GM12878 (cell line): ENCODE measurements at regions not wholly inside any gene's neighbourhood (a gene's known extent, or its start where the extent isn't known, plus 50 kb on each side); places are given as distances from the start of the nearest gene placed in this dataset.

Experiments
- ATAC-seq: fragments of 200-7000 bp; cut with Tn5 transposase; 3 replicates; pipeline ENCODE4 v1.9.1; 2020; ENCODE audit warnings: mild to moderate bottlenecking, moderate library complexity
- BruUV-seq: library from RNA; stranded (reverse); fragments of 400-500 nt; replicated peaks from 2 replicates; lab custom pipeline; 2021; lab: Mats Ljungman, UMichigan
- CTCF ChIA-PET: fragments of 300-600 bp; sonication (Branson Sonifier 250); formaldehyde crosslinking; extraction: SDS; loops from one replicate; lab custom pipeline; 2021; ENCODE audit warnings: inconsistent platforms; lab: Yijun Ruan, JAX
- POLR2A ChIA-PET: fragments of 350-600 bp; formaldehyde crosslinking; extraction: SDS; loops from one replicate; lab custom pipeline; 2021; ENCODE audit warnings: inconsistent platforms; lab: Charles Lee
- RAD21 ChIA-PET: fragments of 300-600 bp; sonication (Branson Sonifier 250); formaldehyde crosslinking; loops from one replicate; lab custom pipeline; 2023; ENCODE audit warnings: antibody characterized with exemption; ENCODE audit not compliant: unreplicated experiment; lab: Charles Lee
- SMC1A ChIA-PET: fragments of 300-600 bp; sonication (Branson Sonifier 250); formaldehyde crosslinking; loops from one replicate; lab custom pipeline; 2023; ENCODE audit not compliant: unreplicated experiment, uncharacterized antibody; lab: Charles Lee
- DNase-seq: peaks from one replicate; pipeline ENCODE4 v3.0.0-alpha.2; 2011; ENCODE audit warnings: low read depth, low spot score
- FAIRE-seq: peaks from 3 replicates; lab custom pipeline; 2011; peaks lifted over from hg19 to GRCh38; lab: Jason Lieb, UNC
- H2AFZ ChIP-seq: 2 replicates; pipeline ENCODE4 v1.6.0; 2011; ENCODE audit warnings: low read depth, low read length, control low read depth; ENCODE audit not compliant: control insufficient read depth
- H3K27ac ChIP-seq: 2 replicates; pipeline ENCODE4 v1.5.1; 2011; ENCODE audit warnings: control low read depth; ENCODE audit not compliant: control insufficient read depth, insufficient read depth
- H3K27me3 ChIP-seq, 2 experiments: replicated peaks in 1 of 2; 2 replicates each; pipeline versions ENCODE4 v1.6.0 to v1.6.1; 2011; ENCODE audit warnings: low read length in 1 of 2; ENCODE audit not compliant: control insufficient read depth in 2 of 2, insufficient read depth in 2 of 2
- H3K36me3 ChIP-seq, 2 experiments: 2 replicates each; pipeline ENCODE4 v1.5.1; 2011; ENCODE audit warnings: low read length in 1 of 2; ENCODE audit not compliant: control insufficient read depth in 2 of 2, insufficient read depth in 2 of 2
- H3K4me1 ChIP-seq: 2 replicates; pipeline ENCODE4 v1.6.1; 2011; ENCODE audit warnings: mild to moderate bottlenecking, low read length, moderate library complexity, mixed read lengths; ENCODE audit not compliant: control insufficient read depth, insufficient read depth
- H3K4me2 ChIP-seq: 2 replicates; pipeline ENCODE4 v1.6.0; 2011; ENCODE audit warnings: control low read depth; ENCODE audit not compliant: control insufficient read depth, insufficient read depth
- H3K4me3 ChIP-seq: fragments of 200-600 bp; sonication (generic); 2 replicates; pipeline ENCODE4 v1.5.1; 2016
- H3K79me2 ChIP-seq: 2 replicates; pipeline ENCODE4 v1.6.0; 2011; ENCODE audit warnings: low read length; ENCODE audit not compliant: control insufficient read depth, insufficient read depth
- H3K9ac ChIP-seq: 2 replicates; pipeline ENCODE4 v1.8.0; 2011; ENCODE audit warnings: low read length, control low read depth, mixed read lengths; ENCODE audit not compliant: control insufficient read depth, insufficient read depth
- H3K9me3 ChIP-seq: replicated peaks from 3 replicates; pipeline ENCODE4 v1.5.1; 2011; ENCODE audit warnings: mild to moderate bottlenecking, low read length; ENCODE audit not compliant: control insufficient read depth, insufficient read depth
- H4K20me1 ChIP-seq: 2 replicates; pipeline ENCODE4 v1.6.0; 2011; ENCODE audit not compliant: control insufficient read depth, insufficient read depth
- BCL11A ChIP-seq: IDR thresholded peaks from 2 replicates; pipeline ENCODE4 v1.6.1; 2011; ENCODE audit warnings: low read depth, low read length
- BCLAF1 ChIP-seq: fragments of 450-650 bp; IDR thresholded peaks from 2 replicates; pipeline ENCODE4 v1.6.1; 2017; ENCODE audit warnings: antibody characterized with exemption, mild to moderate bottlenecking, moderate library complexity
- CBX5 ChIP-seq: sonication (generic); IDR thresholded peaks from 2 replicates; pipeline ENCODE4 v1.6.1; 2016; ENCODE audit warnings: low read depth, moderate library complexity, mild to moderate bottlenecking, inconsistent platforms
- CUX1 ChIP-seq: IDR thresholded peaks from 2 replicates; pipeline ENCODE4 v1.6.1; 2012; ENCODE audit warnings: improper control_type of control experiment, low read depth, low read length; ENCODE audit not compliant: insufficient replicate concordance
- MEF2B ChIP-seq: fragments of 450-650 bp; IDR thresholded peaks from 2 replicates; pipeline ENCODE4 v1.6.1; 2018; ENCODE audit warnings: mild to moderate bottlenecking, moderate library complexity; ENCODE audit not compliant: partially characterized antibody, poor library complexity, severe bottlenecking
- NFYB ChIP-seq: IDR thresholded peaks from 2 replicates; pipeline ENCODE4 v1.6.1; 2011; ENCODE audit warnings: low read depth, mild to moderate bottlenecking, low read length, improper control_type of control experiment, moderate library complexity; ENCODE audit not compliant: insufficient read depth
- NR2C2 ChIP-seq: IDR thresholded peaks from 2 replicates; pipeline ENCODE4 v1.6.1; 2011; ENCODE audit warnings: borderline replicate concordance, low read depth; ENCODE audit not compliant: control insufficient read depth, insufficient read length
- YY1 ChIP-seq: IDR thresholded peaks from 2 replicates; pipeline ENCODE4 v1.6.1; 2011; ENCODE audit warnings: low read depth, mild to moderate bottlenecking, low read length
- WGBS: methylation state at CpG from one replicate; pipeline ENCODE4 v1.1.6; 2016; ENCODE audit warnings: low lambda C conversion rate; ENCODE audit not compliant: insufficient replicate concordance, insufficient coverage; ENCODE audit errors: missing lambda C conversion rate; 5-methylcytosine and 5-hydroxymethylcytosine counted together
- in situ Hi-C: fragments of 300-500 bp; cut with MboI; formaldehyde crosslinking; loops from 9 replicates; pipeline ENCODE4 v1.14.3; 2018; ENCODE audit warnings: mixed read lengths
- intact Hi-C: fragments of 100-400 bp; cut with micrococcal nuclease; formaldehyde crosslinking; loops from one replicate; pipeline ENCODE4 v1.14.2; 2022; ENCODE audit not compliant: unreplicated experiment

GRCh38 chr13:107351305-107351704 is 783.4 kb upstream of the ARGLU1 start:
- H3K9me3 ChIP-seq = no peaks in the 10 kb centered on the region
- no peaks in the 10 kb centered on the region for H3K4me1 ChIP-seq
- no peaks in the 10 kb centered on the region for H4K20me1 ChIP-seq
- DNase-seq (no peak), ATAC-seq (no peak), FAIRE-seq (no peak)
- in situ Hi-C loops = no loop called here
- no peaks in the 10 kb centered on the region for H3K36me3 ChIP-seq
- no peak for TF ChIP-seq NR2C2
- no peak for TF ChIP-seq CUX1
- no peak for TF ChIP-seq BCL11A
- TF ChIP-seq BCLAF1 = no peak
- TF ChIP-seq CBX5 = no peak
- TF ChIP-seq YY1 = no peak
- no peak for TF ChIP-seq NFYB
- no peak for TF ChIP-seq MEF2B
- H3K9ac ChIP-seq = no peak overlapping the region
- no TSS peak for BruUV-seq
- ChIA-PET SMC1A (no interaction called here), RAD21 (no interaction called here), POLR2A (no interaction called here), CTCF (no interaction called here)
- H3K79me2 ChIP-seq = no peaks in the 10 kb centered on the region
- no peak overlapping the region for H3K4me3 ChIP-seq
- intact Hi-C loops = no loop called here
- no peak overlapping the region for H3K4me2 ChIP-seq
- no peak overlapping the region for H2AFZ ChIP-seq
- no peaks in the 10 kb centered on the region for H3K27me3 ChIP-seq
- no peak overlapping the region for H3K27ac ChIP-seq
- 49% methylated on average over 8 of the region's 8 CpGs for WGBS
